ENCODE measurements at regions not wholly inside any gene's neighbourhood (a gene's known extent, or its start where the extent isn't known, plus 50 kb on each side); places are given as distances from the start of the nearest gene placed in this dataset.

- no peak for TF ChIP-seq CTCF (conservative IDR thresholded peaks at IDR 0.05; ENCODE audit: low read depth, low read length)
- TF ChIP-seq EZH2 (IDR thresholded peaks at IDR 0.05; ENCODE audit: low read length, unreplicated experiment), result no peak
- TF ChIP-seq EZH2phosphoT487 (IDR thresholded peaks at IDR 0.05; ENCODE audit: borderline replicate concordance, low read length), result no peak
Measured at GRCh38 chr16:72532906-72533410, 361.0 kb upstream of the PMFBP1 start.
